ENCODE measurements at regions not wholly inside any gene's neighbourhood (a gene's known extent, or its start where the extent isn't known, plus 50 kb on each side); places are given as distances from the start of the nearest gene placed in this dataset.

DNA sequence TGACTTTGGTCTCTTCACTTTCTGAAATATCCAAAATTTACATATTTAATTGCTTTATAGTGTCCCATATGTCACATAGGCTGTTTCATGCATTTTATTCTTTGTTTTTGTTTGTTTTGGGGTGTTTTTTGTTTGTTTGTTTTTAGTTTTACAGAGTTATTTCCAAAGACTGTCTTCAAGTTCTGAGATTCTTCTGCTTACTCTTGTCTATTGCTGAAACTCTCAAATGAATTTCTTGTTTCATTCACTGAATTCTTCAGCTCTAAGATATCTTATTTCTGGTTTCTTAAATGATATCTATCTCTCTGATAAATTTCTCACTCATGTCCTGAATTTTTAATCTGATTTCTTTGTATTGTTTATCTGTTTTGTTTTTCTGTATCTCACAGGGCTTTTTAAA lies 412.0 kb upstream of the ATP2B1 start:
- DNase-seq: no peak

DNA sequence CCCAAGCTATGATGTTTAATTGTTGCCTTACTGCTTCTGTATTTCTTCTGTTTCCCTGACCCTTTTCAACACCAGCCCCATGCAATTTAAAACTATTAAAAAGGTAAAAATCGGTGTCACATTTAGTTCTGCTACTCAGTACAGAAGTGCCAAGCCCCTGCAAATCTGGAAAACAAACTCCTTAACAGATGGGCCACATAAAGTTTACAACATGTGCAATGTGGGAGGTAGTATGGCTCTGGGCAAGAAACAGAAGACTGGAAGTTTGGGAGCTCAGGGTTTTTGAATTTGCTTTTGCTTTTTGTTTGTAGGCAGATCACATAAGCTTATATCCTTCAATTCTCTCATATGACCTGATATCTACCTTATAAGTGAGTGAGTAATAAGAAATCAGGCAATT lies 404.0 kb upstream of the ATP2B1 start:
- no peak for DNase-seq

DNA sequence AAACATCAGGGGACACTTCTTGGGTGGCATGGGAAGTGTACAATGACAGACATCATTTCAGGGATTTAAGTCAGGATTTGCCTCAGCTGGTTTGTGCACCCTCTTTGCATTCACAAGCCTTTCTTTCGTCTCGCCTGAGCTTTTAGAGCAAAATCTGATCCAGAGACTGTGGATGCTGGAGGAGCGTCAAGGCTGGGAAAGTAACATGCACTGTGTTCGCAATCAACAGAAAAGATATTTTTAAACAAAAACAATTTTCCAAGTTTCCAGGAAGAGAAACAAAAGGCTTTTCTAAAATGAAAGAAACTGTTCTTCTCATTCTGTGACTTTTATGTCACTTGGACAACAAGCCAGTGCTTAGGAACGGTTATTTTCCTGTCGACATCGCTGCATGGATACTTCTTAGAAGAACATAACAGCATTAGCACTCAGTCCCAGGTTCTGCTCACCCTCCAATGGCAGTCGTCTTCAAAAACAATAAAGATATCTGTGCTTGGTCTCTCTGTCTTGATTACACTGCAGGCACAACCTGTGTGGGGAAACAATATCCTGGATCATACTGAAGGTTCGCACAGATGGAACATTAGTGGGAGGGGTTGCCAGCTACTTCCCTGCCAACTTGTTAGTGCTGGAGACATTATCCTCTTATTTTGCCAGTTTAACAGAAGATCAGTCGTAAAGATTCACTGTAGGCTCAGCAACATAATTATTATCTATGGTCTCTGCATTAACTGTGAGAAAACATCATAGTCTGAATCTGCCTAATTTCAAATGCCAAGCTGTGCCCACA lies 403.3 kb upstream of the ATP2B1 start:
- no peak for DNase-seq

DNA sequence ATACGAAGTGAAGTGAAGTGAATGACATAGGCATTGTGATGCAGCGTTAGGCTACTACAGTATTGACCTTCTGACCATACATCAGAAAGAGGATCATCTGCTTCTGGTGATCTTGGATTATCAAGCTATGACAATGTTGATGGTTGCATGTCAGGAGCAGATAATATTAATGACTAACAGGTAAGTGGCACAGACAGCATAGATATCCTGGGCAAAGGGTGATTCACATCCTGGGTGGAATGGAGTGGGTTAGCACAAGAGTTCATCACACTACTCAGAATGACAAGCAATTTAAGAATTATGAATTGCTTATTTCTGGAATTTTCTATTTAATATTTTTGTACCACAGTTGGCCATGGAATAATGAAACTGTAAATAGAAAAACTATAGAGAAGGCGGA lies 397.9 kb upstream of the ATP2B1 start:
- no peak for DNase-seq

DNA sequence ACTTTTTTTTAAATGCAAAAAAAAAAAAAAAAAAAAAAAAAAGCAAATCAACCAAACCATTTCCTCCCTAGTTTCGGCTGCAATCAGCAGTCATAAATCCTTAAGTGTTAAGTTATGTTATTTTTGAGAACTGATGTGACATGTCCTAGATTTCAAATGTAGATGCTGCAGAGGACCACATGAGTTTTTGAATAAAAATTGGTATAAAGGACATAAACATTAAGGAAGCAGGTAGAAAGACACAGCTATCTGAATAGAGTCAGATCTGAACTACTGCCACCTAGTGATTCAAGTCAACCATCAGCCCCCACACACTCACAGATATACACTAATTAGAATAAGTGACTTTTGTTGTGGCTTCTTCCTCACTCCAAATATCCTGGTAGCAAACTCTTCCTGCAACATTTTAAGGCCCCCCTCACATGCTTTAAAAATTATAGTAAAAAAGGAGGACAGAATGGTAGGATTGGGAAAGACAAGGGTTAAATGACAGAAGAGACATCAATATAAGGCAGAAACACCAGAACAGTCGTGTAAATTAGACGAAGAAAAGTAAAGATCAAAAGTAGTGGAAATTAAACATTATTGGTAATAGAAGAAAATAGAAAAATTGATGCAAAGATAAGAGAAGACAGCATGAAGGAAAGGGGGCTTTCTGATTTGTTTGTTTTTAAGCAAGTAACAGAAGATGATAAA lies 394.5 kb upstream of the ATP2B1 start:
- no peak for DNase-seq

DNA sequence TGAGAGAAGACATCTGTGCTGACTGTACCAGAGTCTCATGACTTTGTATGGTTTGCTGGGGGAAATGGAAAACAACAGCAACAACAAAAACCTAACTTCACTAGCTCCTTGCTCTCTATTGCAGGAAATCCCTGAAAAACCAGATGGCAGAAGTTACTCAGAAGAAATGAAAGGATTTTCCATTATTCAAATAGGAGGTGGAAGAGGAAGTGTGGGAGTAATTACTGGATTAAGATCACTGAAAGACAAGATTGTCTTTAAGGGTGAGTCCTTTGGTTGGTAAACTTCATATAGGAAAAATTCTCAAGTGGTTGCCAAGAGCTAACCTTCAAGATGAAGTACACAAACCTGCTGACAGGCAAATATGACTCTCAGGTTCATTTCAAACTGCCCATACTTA lies 391.9 kb upstream of the ATP2B1 start:
- no peak for DNase-seq

DNA sequence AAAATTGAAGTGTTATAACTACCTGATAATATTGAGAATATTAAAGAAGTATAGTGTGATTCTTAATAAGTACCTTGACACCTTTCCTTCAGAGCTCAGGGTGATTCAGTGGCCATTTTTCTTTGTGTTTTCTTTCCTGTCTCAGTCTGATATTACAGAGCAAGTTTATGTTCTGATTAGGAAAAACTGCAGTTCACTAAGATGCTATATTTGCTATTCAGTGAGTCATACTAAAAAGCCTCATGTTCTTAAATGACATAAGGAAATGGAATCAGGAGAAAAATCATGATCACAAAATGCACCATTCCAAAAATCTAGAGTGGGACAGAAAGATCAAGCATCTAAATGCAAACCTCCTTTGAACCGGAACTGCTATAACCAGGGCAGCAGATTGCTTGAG lies 390.6 kb upstream of the ATP2B1 start:
- DNase-seq: no peak

DNA sequence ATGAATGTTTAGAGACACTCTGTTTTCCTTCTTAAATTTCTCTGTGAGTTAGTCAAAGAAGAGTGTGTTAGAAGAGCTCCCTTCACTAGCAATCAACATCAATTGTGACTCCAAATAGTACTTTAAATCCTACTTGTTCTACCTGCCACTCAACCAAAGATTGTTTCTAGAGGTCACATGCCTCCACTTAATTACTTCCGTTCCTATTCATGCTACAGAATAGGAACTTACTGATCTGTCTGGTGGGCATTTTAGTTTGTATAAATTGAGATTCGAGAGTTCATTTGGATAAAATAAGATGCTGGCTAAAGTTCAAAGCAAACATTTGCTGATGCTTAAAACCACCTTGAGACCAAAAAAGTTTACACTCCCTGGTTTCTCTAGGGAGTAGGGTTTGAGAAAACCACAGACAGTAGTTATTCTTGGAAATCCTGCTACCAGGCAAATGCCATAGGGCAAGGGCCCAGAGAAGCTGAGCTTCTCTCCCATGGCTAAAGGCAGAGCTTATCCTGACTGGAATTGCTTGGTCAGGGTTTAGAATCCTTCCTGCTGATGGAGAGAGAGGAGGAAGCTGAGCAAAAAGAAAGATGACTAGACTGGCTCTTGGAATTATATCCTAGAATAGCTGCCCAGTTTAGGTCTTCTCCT lies 389.6 kb upstream of the ATP2B1 start:
- DNase-seq: no peak

DNA sequence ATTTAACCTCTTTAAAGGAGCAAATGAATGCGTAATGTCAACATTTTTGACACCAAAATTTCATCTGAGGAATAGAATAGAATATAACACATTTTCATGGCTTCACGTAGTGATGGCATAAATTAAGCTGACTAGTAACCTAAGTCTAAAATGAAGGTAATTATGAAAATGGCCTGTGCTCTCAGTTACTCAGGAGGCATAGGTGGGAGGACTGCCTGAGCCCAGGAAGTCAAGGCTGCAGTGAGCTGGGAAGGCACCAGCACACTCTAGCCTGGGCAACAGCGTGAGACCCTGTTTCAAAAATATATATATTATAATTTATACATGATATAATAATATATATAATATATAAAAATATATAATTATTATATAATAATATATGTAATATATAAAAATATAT lies 383.2 kb upstream of the ATP2B1 start:
- DNase-seq: no peak

DNA sequence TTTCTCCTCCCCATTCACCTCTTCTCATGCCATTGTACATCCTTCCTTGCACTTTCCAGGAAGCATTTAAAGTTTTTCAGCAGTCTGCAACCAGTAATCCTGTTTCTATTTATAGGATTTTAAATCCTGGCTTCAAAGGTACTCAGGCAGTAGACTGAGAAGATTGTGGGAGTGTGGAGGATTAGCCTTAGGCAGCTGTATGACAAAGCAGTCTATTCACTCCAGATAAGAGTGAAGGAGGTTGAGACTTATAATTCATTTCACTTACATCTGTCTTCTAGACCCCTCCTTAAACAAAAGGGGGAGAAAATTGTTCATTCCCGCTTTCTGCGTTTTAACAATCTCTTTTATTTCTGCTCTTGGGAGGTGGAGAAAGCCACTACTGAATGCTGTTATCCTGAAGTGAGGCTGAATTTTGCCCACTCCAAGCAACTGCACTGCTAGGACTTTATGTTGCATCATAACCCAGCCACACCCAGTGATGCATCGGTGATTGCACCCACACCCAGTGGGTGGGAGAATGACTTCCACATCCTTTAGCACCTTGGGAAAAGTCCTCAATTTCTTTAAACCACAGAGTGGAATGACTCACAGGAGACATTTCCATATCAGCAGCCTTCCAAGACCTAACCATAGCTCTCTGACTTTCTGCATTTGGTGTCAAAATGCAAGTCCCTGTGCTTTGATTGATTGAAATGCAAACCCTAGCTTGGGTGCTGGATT lies 382.5 kb upstream of the ATP2B1 start:
- DNase-seq: no peak

DNA sequence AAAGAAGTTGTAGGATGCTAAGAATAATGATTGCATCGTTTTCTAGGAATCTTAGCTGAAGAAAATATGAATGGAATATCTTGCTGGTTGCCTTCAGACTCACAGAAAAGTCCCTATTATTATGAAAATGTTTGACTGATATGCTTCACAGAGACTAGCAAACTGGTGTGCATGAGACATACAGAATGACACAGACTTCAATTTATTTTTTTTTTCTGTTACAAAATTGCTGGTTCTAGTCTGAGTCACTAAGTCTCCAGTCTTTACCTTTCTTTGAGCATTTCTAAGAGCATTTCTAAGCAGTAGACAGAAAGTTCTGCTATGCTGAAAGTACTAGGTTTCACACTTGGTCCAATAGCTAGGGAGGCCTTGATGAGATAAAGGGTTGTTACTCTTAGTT lies 377.6 kb upstream of the ATP2B1 start:
- DNase-seq: no peak

DNA sequence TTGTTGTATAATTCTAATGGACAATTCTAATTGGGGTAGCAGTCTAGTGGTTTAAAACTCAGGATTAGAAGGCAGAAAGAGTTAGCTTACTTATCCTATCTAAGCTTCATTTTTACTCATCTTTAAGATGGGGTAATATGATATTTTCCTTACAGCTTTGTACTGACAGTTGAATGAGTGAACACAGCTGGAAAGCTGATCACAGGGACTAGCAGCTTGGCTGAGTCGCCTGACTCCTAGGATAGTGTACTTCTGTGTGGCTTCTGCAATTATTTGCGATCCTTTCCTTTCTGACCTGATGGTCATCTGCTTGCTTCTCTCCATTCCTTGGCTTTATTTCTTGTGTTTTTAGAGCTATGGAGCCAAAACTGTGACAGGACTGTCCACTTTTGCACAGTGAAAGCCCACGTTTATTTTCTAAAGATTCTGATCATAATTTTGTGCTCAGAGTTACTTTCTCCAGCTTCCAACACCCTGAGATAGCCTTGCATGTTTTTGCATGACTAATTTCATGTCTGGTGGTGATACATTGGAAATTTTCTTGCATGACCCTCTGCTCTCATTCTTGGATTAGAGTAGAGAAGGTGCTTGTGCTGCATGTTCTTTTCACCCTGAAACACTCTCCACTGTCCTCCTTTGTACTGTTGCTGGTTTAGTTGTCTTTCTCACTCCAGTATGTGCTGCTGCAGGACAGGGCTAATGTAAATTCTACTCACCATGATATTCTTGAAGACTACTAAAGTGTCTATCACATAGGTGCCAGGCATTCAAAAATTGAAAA lies 377.0 kb upstream of the ATP2B1 start:
- no peak for DNase-seq

DNA sequence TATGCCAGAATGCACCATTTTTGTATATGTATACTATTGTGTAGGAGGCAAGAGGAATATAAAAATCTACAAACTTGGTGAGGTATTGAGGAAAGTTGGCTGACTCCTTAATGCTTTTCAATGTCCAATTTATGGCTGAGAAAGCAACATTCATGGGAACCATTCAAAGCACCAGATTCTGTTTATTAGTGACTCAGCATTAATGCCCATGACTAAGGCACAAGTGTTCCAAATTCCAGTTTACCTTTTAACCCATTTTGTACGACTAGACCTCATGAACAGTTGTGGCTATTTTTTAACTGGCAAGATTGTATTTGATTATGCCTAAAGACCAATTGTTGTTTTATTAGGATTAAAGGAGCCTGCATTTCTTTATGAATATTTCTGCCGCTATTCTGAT lies 375.4 kb upstream of the ATP2B1 start:
- no peak for DNase-seq

DNA sequence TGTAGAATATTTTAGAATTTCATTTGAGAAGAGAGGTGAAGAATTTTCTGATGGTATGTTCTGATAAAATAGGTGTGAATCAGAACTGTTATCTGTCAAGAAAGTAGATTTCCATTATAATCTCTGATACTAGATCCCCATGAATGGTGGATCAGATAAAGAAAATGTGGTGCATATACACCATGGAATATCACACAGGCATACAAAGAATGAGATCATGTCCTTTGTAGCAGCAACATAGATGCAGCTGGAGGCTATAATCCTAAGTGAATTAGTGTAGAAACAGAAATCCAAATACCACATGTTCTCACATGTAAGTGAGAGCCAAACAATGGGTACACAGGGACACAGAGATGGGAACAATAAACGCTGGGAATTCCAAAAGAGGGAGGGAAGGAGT lies 372.0 kb upstream of the ATP2B1 start:
- no peak for DNase-seq

DNA sequence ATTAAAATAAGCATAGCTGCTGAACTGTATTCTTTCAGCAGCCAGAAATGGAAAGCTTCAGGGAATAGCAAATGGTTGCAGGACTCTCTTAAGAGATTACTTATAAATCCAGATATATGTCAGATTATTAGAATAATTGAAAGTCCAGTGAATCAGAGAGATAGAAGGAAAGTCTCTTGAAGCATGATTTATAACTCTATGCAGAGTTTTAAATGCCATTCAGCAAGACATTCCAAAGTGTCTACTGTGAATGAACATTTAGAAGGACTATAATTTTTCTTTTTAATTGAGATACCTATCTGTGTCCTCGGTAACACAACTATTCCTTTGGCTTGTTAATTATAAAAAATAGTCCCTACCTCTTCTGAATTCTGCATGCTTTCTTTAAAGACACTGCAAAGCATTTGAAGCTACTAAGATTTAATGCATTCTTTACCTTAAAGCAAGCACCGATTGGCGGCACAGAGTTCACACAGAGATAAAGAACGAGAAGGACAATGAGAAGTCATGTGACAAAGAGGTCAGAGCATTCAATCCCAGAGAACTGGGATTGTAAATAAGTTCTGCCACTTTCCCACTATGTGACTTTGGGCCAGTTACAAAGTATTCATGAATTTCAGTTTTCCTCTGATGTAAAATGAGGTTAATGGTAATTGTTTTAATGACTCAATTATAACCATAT lies 371.0 kb upstream of the ATP2B1 start:
- DNase-seq: no peak

DNA sequence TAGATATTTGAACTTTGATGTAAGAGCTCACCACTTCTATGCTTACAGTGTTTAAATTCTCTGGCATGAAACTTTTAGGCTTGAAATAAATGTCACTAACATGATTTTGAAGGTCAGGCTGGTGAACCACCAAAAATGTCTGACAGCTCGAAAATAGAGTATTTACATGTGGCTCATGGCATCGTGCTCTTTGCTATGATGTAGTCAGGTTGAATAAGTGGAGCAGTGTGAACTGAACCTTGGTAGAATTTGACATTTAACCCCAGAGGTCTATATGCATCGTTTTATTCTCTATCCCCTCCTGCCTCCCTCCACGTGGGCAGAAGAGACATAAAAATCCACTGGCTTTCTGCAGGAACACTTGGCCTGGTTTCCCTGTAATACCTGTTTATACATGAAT lies 369.7 kb upstream of the ATP2B1 start:
- DNase-seq: no peak

DNA sequence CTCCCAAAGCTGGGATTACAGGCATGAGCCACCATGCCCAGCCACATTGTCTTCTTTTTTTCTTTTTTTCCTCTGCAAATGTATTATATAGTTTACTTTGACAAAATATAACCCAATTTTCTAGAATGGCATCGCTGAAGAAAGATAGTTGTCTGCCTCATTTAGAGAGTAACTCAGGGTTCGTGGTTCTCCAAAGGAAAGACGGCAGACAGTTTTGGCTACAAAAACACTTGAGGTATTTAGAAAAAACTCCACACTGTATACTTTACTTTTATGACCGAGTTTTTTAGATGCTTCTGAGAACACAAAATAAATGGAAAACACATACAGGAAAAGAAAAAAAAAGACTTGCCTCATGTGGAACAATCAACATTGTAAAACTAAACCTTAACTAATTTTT lies 369.1 kb upstream of the ATP2B1 start:
- DNase-seq: no peak

DNA sequence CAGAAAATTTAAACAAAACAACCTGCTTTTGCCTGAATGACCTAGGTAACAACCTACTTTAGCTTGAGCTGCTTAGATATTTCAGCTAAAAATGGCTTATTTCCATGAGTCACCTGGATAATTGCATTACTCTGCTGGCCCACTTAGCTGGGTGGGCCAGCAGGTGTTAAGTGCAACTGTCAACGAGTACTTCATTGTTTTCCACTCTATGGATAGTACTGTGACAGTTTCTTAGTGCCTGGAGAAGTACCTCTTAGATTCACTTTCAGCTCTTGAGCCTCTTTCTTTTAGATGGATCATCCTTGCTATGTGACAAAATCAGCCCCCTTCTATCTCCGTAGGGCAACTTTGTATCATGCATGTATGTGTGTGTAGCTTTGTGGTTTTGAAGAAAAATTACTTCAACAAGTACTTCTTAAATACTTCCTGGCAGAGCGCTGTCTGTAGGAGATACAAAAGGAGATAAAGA lies 368.2 kb upstream of the ATP2B1 start:
- DNase-seq: no peak

DNA sequence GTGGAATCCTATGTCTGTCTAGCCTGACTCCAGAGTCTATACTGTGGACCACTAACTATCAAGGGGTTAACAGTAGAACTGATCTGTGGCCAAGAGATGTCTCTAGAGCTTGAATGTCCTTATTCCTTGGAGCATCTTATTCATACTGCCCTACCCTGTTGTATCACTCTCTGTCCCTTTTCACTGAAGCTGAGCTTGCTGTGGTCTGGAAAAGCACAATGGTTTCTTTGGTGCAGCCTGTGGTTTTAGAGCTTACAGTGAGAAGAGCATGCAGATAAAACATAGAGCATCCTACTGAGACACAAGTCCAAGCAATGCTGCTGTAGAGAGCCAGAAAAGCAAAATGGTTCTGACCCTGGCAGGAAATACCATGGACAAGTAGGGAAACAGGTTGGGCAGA lies 367.0 kb upstream of the ATP2B1 start:
- DNase-seq: no peak

DNA sequence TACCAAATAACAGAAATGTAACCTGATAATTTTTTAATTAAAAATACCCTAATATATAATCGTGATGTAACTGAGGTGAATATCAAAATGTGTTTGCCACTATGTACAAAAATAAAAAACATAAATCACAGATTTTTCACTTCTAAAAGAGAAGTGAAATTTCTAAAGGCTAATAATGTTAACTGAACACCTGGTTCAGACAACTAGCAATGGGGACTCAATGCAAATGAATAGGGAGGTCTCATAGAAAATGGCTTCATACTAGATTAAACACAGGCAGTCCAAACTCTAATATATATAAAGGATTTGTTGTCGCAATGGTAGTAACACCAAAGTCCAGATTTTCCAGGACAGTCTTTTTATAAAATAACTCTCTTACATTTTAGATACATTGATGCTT lies 365.4 kb upstream of the ATP2B1 start:
- no peak for DNase-seq

DNA sequence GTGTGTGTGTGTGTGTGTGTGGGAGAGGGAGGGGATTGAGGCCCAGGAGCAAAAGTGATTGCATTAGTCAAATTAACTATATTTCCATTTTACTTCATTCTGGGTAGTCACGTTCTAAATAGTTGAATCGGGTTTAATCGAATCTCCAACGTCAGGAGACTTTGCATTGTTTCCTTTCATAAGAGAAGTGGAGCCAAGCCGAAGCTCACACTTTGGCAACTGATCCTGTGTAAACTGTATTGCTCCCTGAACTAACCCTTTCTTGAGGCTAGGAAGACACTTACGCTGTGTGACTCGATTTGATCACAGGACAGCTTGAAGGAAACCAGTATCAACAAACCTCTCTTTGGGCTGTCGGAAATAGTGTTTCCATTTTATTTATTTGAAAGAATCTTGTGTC lies 363.4 kb upstream of the ATP2B1 start:
- no peak for DNase-seq

DNA sequence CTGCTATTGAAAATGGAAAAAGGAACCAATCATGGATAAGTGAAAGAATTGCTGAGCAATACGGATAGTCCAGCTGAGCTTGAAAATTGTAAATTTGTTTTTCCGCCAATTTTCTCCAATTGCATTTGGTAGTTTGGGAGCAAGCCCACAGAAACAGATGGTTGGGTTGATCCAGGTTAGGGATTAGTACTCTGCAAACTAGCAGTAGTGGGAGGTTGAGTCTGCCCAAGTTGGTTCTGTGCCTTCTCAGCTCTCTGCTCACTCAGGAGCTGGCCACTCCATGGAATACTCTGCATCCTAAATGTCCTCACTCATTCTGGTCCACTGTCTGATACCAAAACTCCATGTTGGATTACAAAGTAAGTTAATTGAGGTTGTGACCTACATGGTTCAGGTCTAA lies 361.1 kb upstream of the ATP2B1 start:
- DNase-seq: no peak
